Mucosa of descending colon (tissue), 3 donors: ENCODE measurements at regions not wholly inside any gene's neighbourhood (a gene's known extent, or its start where the extent isn't known, plus 50 kb on each side); places are given as distances from the start of the nearest gene placed in this dataset.

Experiments used
- ATAC-seq: fragments of 200-7000 bp; cut with Tn5 transposase; one replicate; pipeline ENCODE4 v1.9.1; 2020; ENCODE audit warnings: mild to moderate bottlenecking, moderate library complexity
- DNase-seq, 3 donors: peaks; one replicate each; pipeline ENCODE4 v3.0.0-alpha.2; 2020
- H3K36me3 ChIP-seq: fragments of 200-600 bp; one replicate; pipeline ENCODE4 v1.8.0; 2021; ENCODE audit warnings: low read depth, mild to moderate bottlenecking
- H3K4me1 ChIP-seq: fragments of 200-600 bp; one replicate; pipeline ENCODE4 v1.8.0; 2021; ENCODE audit warnings: low read depth, mild to moderate bottlenecking
- H3K4me3 ChIP-seq: fragments of 200-600 bp; one replicate; pipeline ENCODE4 v1.8.0; 2021; ENCODE audit warnings: mild to moderate bottlenecking
- H3K9me3 ChIP-seq: fragments of 200-600 bp; one replicate; pipeline ENCODE4 v1.8.0; 2021; ENCODE audit warnings: mild to moderate bottlenecking
- intact Hi-C, 2 donors: fragments of 100-400 bp; cut with DNase I in 1 of 2; cut with micrococcal nuclease in 1 of 2; formaldehyde crosslinking; loops; one replicate each; pipeline versions ENCODE4 v1.11.0 to v1.11.1; 2022; cut with DNase I, micrococcal nuclease
- TF ChIP-seq, protein P1 (sequence below): fragments of 200-600 bp; IDR thresholded peaks from one replicate; pipeline ENCODE4 v1.8.0; 2022; ENCODE audit warnings: antibody characterized with exemption, mild to moderate bottlenecking
- donor health status: DM: no; HTN: no; CAD: no; lungs with moderate emphysema.
- donor health status: DM: no; HTN: no; CAD: no.
- donor health status: DM: no; HTN: yes; CAD: no.

- Histone ChIP-seq H3K36me3 (no peaks in the 10 kb centered on the region), H3K4me1 (no peaks in the 10 kb centered on the region), H3K4me3 (no peak overlapping the region), H3K9me3 (no peaks in the 10 kb centered on the region)
- DNase-seq (no peak), ATAC-seq (no peak)
- TF ChIP-seq, protein P1, sequence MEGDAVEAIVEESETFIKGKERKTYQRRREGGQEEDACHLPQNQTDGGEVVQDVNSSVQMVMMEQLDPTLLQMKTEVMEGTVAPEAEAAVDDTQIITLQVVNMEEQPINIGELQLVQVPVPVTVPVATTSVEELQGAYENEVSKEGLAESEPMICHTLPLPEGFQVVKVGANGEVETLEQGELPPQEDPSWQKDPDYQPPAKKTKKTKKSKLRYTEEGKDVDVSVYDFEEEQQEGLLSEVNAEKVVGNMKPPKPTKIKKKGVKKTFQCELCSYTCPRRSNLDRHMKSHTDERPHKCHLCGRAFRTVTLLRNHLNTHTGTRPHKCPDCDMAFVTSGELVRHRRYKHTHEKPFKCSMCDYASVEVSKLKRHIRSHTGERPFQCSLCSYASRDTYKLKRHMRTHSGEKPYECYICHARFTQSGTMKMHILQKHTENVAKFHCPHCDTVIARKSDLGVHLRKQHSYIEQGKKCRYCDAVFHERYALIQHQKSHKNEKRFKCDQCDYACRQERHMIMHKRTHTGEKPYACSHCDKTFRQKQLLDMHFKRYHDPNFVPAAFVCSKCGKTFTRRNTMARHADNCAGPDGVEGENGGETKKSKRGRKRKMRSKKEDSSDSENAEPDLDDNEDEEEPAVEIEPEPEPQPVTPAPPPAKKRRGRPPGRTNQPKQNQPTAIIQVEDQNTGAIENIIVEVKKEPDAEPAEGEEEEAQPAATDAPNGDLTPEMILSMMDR = no peak
- intact Hi-C loops = no loop called here
Measured at GRCh38 chr2:160784034-160784433, 290.4 kb upstream of the RBMS1 start.

DNA sequence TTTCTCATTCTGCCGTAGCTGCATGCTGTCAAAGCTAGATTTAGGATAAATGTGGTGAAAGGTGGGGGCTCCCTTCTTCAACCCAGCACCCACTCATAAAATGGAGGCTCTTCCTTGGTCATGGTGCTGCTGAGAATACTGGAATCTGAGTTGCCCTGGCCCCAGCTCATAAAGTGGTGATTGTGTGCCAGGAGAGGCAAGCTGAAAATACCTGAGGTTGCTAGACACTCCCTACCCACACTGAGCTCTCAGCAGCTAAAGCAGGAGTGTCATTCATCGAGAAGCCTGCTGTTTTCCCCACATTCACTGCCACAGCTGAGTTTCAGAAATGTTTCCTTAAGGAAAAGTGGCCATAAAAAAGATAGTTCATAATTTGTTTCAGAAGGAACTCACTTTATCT is 297.1 kb upstream of the RBMS1 start:
- intact Hi-C loops = no loop called here
- TF ChIP-seq, protein P1 = no peak
- no peaks in the 10 kb centered on the region for H3K9me3 ChIP-seq
- no peak overlapping the region for H3K4me3 ChIP-seq
- ATAC-seq (no peak), DNase-seq (no peak)
- no peaks in the 10 kb centered on the region for H3K4me1 ChIP-seq
- no peaks in the 10 kb centered on the region for H3K36me3 ChIP-seq

DNA sequence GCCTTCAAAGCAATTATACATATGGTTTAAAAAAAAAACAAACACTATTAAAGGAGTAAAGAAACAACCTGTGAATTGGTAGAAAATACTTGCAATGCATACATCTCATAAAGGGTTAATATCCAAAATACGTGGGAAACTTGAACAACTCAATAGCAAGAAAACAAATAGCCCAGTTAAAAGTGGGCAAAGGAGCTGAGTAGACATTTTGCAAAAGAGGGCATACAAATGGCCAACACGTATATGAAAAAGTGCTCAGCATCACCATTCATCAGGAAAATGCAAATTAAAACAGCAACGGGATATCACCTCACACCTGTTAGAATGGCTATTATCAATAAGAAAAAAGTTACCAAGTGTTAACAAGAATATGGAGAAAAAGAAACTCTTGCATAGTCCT is 298.3 kb upstream of the RBMS1 start:
- H3K36me3 ChIP-seq = no peaks in the 10 kb centered on the region
- DNase-seq (no peak), ATAC-seq (no peak)
- intact Hi-C loops = no loop called here
- no peak overlapping the region for H3K4me3 ChIP-seq
- no peaks in the 10 kb centered on the region for H3K9me3 ChIP-seq
- TF ChIP-seq, protein P1 = no peak
- no peaks in the 10 kb centered on the region for H3K4me1 ChIP-seq

GRCh38 chr2:160792837-160793236 is 299.2 kb upstream of the RBMS1 start:
- ATAC-seq (no peak), DNase-seq (no peak)
- no peaks in the 10 kb centered on the region for H3K36me3 ChIP-seq
- TF ChIP-seq, protein P1 = no peak
- no peak overlapping the region for H3K4me3 ChIP-seq
- H3K9me3 ChIP-seq = no peaks in the 10 kb centered on the region
- H3K4me1 ChIP-seq = no peaks in the 10 kb centered on the region
- intact Hi-C loops = no loop called here

DNA sequence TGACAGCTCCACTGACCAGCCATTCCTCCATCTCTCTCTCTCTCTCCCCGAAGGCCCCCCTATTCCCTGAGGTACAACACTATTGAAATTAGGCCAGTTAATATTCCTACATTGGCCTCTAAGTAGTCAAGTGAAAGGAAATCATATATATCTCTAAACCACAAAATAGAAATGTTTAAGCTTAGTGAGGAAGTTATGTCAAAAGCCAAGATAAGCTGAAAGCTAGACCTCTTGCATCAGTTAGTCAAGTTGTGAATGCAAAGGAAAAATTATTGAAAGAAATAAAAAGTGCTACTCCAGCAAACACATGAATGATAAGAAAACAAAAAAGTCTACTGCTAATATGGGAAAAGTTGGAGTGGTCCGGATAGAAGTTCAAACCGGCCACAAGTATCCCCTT is 301.3 kb upstream of the RBMS1 start:
- Histone ChIP-seq H3K4me3 (no peak overlapping the region), H3K36me3 (no peaks in the 10 kb centered on the region), H3K9me3 (no peaks in the 10 kb centered on the region), H3K4me1 (no peaks in the 10 kb centered on the region)
- TF ChIP-seq, protein P1 = no peak
- DNase-seq = no peak
- no peak for ATAC-seq
- intact Hi-C loops = no loop called here

GRCh38 chr2:160803881-160804280 is 310.3 kb upstream of the RBMS1 start:
- H3K4me1 ChIP-seq = no peaks in the 10 kb centered on the region
- H3K36me3 ChIP-seq = no peaks in the 10 kb centered on the region
- no peak overlapping the region for H3K4me3 ChIP-seq
- no peaks in the 10 kb centered on the region for H3K9me3 ChIP-seq
- DNase-seq (no peak), ATAC-seq (no peak)
- TF ChIP-seq, protein P1 = no peak
- intact Hi-C loops = no loop called here
